ENCODE measurements at regions not wholly inside any gene's neighbourhood (a gene's known extent, or its start where the extent isn't known, plus 50 kb on each side); places are given as distances from the start of the nearest gene placed in this dataset.

- DNase-seq = no peak
Measured at GRCh38 chr4:65976287-65976686, 306.0 kb upstream of the EPHA5 start.

- DNase-seq = no peak
Measured at GRCh38 chr4:65973186-65973585, 302.9 kb upstream of the EPHA5 start.

- no peak for DNase-seq
Measured at GRCh38 chr4:65971686-65972085, 301.4 kb upstream of the EPHA5 start.

- DNase-seq = peak; percentile 46
Measured at GRCh38 chr4:65968831-65969558, 298.7 kb upstream of the EPHA5 start.

- no peak for DNase-seq
Measured at GRCh38 chr4:65960751-65961150, 290.5 kb upstream of the EPHA5 start.

- no peak for DNase-seq
Measured at GRCh38 chr4:65954416-65954815, 284.1 kb upstream of the EPHA5 start.

GRCh38 chr4:65951177-65951576, 280.9 kb upstream of the EPHA5 start:
- DNase-seq = no peak

GRCh38 chr4:65943076-65943475, 272.8 kb upstream of the EPHA5 start:
- no peak for DNase-seq

GRCh38 chr4:65924843-65925242, 254.6 kb upstream of the EPHA5 start:
- no peak for DNase-seq

- DNase-seq = no peak
Measured at GRCh38 chr4:65923616-65924015, 253.3 kb upstream of the EPHA5 start.

GRCh38 chr4:65921180-65921579, 250.9 kb upstream of the EPHA5 start:
- no peak for DNase-seq

GRCh38 chr4:65918872-65919271, 248.6 kb upstream of the EPHA5 start:
- DNase-seq = no peak

- DNase-seq = no peak
Measured at GRCh38 chr4:65918212-65918611, 247.9 kb upstream of the EPHA5 start.

- DNase-seq = no peak
Measured at GRCh38 chr4:65917486-65917885, 247.2 kb upstream of the EPHA5 start.

GRCh38 chr4:65911720-65912119, 241.4 kb upstream of the EPHA5 start:
- no peak for DNase-seq

- no peak for DNase-seq
Measured at GRCh38 chr4:65893957-65894755, 223.9 kb upstream of the EPHA5 start.

GRCh38 chr4:65893271-65893670, 223.0 kb upstream of the EPHA5 start:
- DNase-seq = no peak

- no peak for DNase-seq
Measured at GRCh38 chr4:65880594-65880993, 210.3 kb upstream of the EPHA5 start.

- DNase-seq = no peak
Measured at GRCh38 chr4:65868096-65868824, 198.0 kb upstream of the EPHA5 start.

- no peak for DNase-seq
Measured at GRCh38 chr4:65865489-65865888, 195.2 kb upstream of the EPHA5 start.

GRCh38 chr4:65861993-65862392, 191.7 kb upstream of the EPHA5 start:
- DNase-seq = no peak

- DNase-seq = no peak
Measured at GRCh38 chr4:65845199-65845773, 175.0 kb upstream of the EPHA5 start.
